MM.1S (cell line): ENCODE measurements at regions not wholly inside any gene's neighbourhood (a gene's known extent, or its start where the extent isn't known, plus 50 kb on each side); places are given as distances from the start of the nearest gene placed in this dataset.

ENCODE experiments used
- DNase-seq: peaks from one replicate; pipeline ENCODE4 v3.0.0-alpha.2; 2015
- H2AFZ ChIP-seq: fragments of 300-600 bp; sonication (generic); 2 replicates; pipeline ENCODE4 v1.6.0; 2016; ENCODE audit warnings: antibody characterized with exemption, low read length
- H3F3A ChIP-seq: fragments of 300-600 bp; sonication (generic); 2 replicates; pipeline ENCODE4 v1.6.1; 2016; ENCODE audit warnings: mild to moderate bottlenecking, antibody characterized with exemption, low read length, moderate library complexity, mixed read lengths; ENCODE audit not compliant: insufficient read depth
- H3K27ac ChIP-seq: fragments of 300-600 bp; sonication (generic); 2 replicates; pipeline ENCODE4 v1.5.1; 2016; ENCODE audit warnings: mild to moderate bottlenecking, low read length
- H3K27me3 ChIP-seq: fragments of 300-600 bp; sonication (generic); replicated peaks from 2 replicates; pipeline ENCODE4 v1.6.0; 2016; ENCODE audit warnings: low read length; ENCODE audit not compliant: insufficient read depth
- H3K36me3 ChIP-seq: fragments of 300-600 bp; sonication (generic); replicated peaks from 2 replicates; pipeline ENCODE4 v1.6.1; 2016; ENCODE audit warnings: mild to moderate bottlenecking, low read length, mixed read lengths; ENCODE audit not compliant: insufficient read depth
- H3K4me1 ChIP-seq: fragments of 300-600 bp; sonication (generic); 2 replicates; pipeline ENCODE4 v1.6.1; 2016; ENCODE audit warnings: low read length, mixed read lengths
- H3K4me2 ChIP-seq: fragments of 300-600 bp; sonication (generic); 2 replicates; pipeline ENCODE4 v1.6.0; 2016; ENCODE audit warnings: low read depth, low read length
- H3K4me3 ChIP-seq: fragments of 300-600 bp; sonication (generic); 2 replicates; pipeline ENCODE4 v1.5.1; 2016; ENCODE audit warnings: low read length, mixed read lengths
- H3K79me2 ChIP-seq: fragments of 300-600 bp; sonication (generic); 2 replicates; pipeline ENCODE4 v1.6.1; 2016; ENCODE audit warnings: mixed run types, low read length, mixed read lengths
- H3K9ac ChIP-seq: fragments of 300-600 bp; sonication (generic); 2 replicates; pipeline ENCODE4 v1.6.1; 2016; ENCODE audit warnings: low read length, mixed read lengths
- H3K9me2 ChIP-seq: fragments of 300-600 bp; sonication (generic); replicated peaks from 2 replicates; pipeline ENCODE4 v1.6.1; 2016; ENCODE audit warnings: mild to moderate bottlenecking, low read length, mixed read lengths; ENCODE audit not compliant: insufficient read depth
- H3K9me3 ChIP-seq: fragments of 300-600 bp; sonication (generic); replicated peaks from 2 replicates; pipeline ENCODE4 v1.6.1; 2016; ENCODE audit warnings: mild to moderate bottlenecking, low read length, mixed read lengths; ENCODE audit not compliant: insufficient read depth
- H4K20me1 ChIP-seq: fragments of 300-600 bp; sonication (generic); 2 replicates; pipeline ENCODE4 v1.6.1; 2016; ENCODE audit warnings: mild to moderate bottlenecking, low read length, moderate library complexity, mixed read lengths; ENCODE audit not compliant: insufficient read depth
- EZH2 ChIP-seq: fragments of 300-600 bp; sonication (generic); optimal IDR thresholded peaks from 2 replicates; pipeline ENCODE3; 2017; ENCODE audit warnings: low read depth, mild to moderate bottlenecking, antibody characterized with exemption, low read length, mixed read lengths
- EZH2phosphoT487 ChIP-seq: fragments of 300-600 bp; sonication (generic); IDR thresholded peaks from 2 replicates; pipeline ENCODE4 v1.6.1; 2018; ENCODE audit warnings: antibody characterized with exemption, low read length
- TF ChIP-seq, protein P1 (sequence below): fragments of 300-600 bp; sonication (generic); IDR thresholded peaks from 2 replicates; pipeline ENCODE4 v1.5.1; 2016; ENCODE audit warnings: antibody characterized with exemption, low read length, mixed read lengths

- no peak overlapping the region for H2AFZ ChIP-seq
- no peaks in the 10 kb centered on the region for H3K4me1 ChIP-seq
- DNase-seq: no peak
- H3K79me2 ChIP-seq: no peaks in the 10 kb centered on the region
- no peaks in the 10 kb centered on the region for H3K9me2 ChIP-seq
- no peak overlapping the region for H3K4me2 ChIP-seq
- no peaks in the 10 kb centered on the region for H3K9me3 ChIP-seq
- no peak overlapping the region for H3K4me3 ChIP-seq
- TF ChIP-seq EZH2phosphoT487 (no peak), EZH2 (no peak)
- TF ChIP-seq, protein P1, sequence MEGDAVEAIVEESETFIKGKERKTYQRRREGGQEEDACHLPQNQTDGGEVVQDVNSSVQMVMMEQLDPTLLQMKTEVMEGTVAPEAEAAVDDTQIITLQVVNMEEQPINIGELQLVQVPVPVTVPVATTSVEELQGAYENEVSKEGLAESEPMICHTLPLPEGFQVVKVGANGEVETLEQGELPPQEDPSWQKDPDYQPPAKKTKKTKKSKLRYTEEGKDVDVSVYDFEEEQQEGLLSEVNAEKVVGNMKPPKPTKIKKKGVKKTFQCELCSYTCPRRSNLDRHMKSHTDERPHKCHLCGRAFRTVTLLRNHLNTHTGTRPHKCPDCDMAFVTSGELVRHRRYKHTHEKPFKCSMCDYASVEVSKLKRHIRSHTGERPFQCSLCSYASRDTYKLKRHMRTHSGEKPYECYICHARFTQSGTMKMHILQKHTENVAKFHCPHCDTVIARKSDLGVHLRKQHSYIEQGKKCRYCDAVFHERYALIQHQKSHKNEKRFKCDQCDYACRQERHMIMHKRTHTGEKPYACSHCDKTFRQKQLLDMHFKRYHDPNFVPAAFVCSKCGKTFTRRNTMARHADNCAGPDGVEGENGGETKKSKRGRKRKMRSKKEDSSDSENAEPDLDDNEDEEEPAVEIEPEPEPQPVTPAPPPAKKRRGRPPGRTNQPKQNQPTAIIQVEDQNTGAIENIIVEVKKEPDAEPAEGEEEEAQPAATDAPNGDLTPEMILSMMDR: no peak
- H3F3A ChIP-seq: no peaks in the 10 kb centered on the region
- H3K36me3 ChIP-seq: no peaks in the 10 kb centered on the region
- H3K9ac ChIP-seq: no peak overlapping the region
- no peaks in the 10 kb centered on the region for H3K27me3 ChIP-seq
- H3K27ac ChIP-seq: no peak overlapping the region
- H4K20me1 ChIP-seq: no peaks in the 10 kb centered on the region
Measured at GRCh38 chr3:40617084-40617483, 92.3 kb downstream of the ZNF621 start.

GRCh38 chr3:40618158-40618557, 93.4 kb downstream of the ZNF621 start:
- no peaks in the 10 kb centered on the region for H3K27me3 ChIP-seq
- TF ChIP-seq, protein P1: no peak
- TF ChIP-seq EZH2 (no peak), EZH2phosphoT487 (no peak)
- no peak overlapping the region for H3K9ac ChIP-seq
- H3K36me3 ChIP-seq: no peaks in the 10 kb centered on the region
- no peaks in the 10 kb centered on the region for H3F3A ChIP-seq
- no peak overlapping the region for H3K27ac ChIP-seq
- no peaks in the 10 kb centered on the region for H4K20me1 ChIP-seq
- no peak overlapping the region for H3K4me3 ChIP-seq
- H3K4me2 ChIP-seq: no peak overlapping the region
- H3K9me3 ChIP-seq: no peaks in the 10 kb centered on the region
- DNase-seq: no peak
- H3K4me1 ChIP-seq: 0 out of 2 replicates have a peak, but pooled peaks cover under 1% of the 10 kb centered on the region
- no peak overlapping the region for H2AFZ ChIP-seq
- H3K79me2 ChIP-seq: no peaks in the 10 kb centered on the region
- H3K9me2 ChIP-seq: no peaks in the 10 kb centered on the region

GRCh38 chr3:40620151-40620550, 95.4 kb downstream of the ZNF621 start:
- Histone ChIP-seq H3K9me2 (no peaks in the 10 kb centered on the region), H3K27ac (no peak overlapping the region), H3K4me3 (no peak overlapping the region), H2AFZ (no peak overlapping the region), H3K4me1 (0 out of 2 replicates have a peak, but pooled peaks cover 9% of the 10 kb centered on the region), H3K9me3 (no peaks in the 10 kb centered on the region), H3K27me3 (no peaks in the 10 kb centered on the region), H3K4me2 (no peak overlapping the region), H3K9ac (no peak overlapping the region), H3F3A (no peaks in the 10 kb centered on the region), H3K36me3 (no peaks in the 10 kb centered on the region), H3K79me2 (no peaks in the 10 kb centered on the region), H4K20me1 (no peaks in the 10 kb centered on the region)
- TF ChIP-seq EZH2phosphoT487 (no peak), EZH2 (no peak)
- DNase-seq: no peak

GRCh38 chr3:40621252-40621651, 96.5 kb downstream of the ZNF621 start:
- Histone ChIP-seq H3K79me2 (no peaks in the 10 kb centered on the region), H2AFZ (no peak overlapping the region), H3K27me3 (no peaks in the 10 kb centered on the region), H3K27ac (no peak overlapping the region), H4K20me1 (no peaks in the 10 kb centered on the region), H3K9me2 (no peaks in the 10 kb centered on the region), H3K4me1 (0 out of 2 replicates have a peak, but pooled peaks cover 9% of the 10 kb centered on the region), H3K36me3 (no peaks in the 10 kb centered on the region), H3K4me2 (no peak overlapping the region), H3F3A (no peaks in the 10 kb centered on the region), H3K4me3 (no peak overlapping the region), H3K9me3 (no peaks in the 10 kb centered on the region), H3K9ac (no peak overlapping the region)
- TF ChIP-seq, protein P1: no peak
- TF ChIP-seq EZH2: no peak
- DNase-seq: no peak
